Osteocyte (in vitro differentiated cells): ENCODE measurements at regions not wholly inside any gene's neighbourhood (a gene's known extent, or its start where the extent isn't known, plus 50 kb on each side); places are given as distances from the start of the nearest gene placed in this dataset.
A peak's percentile ranks its signal among the peaks of the same experiment; 100 is the strongest.

Experiments
- DNase-seq: peaks from one replicate; pipeline ENCODE4 v3.0.0; 2021; ENCODE audit warnings: mixed read lengths; ENCODE audit not compliant: unreplicated experiment; ENCODE audit errors: extremely low spot score
- H3K27ac Mint-ChIP-seq: one replicate; pipeline ENCODE4 v1.8.0; 2021; ENCODE audit warnings: mild to moderate bottlenecking, mixed read lengths; ENCODE audit not compliant: unreplicated experiment
- H3K27me3 Mint-ChIP-seq: one replicate; pipeline ENCODE4 v1.8.0; 2021; ENCODE audit warnings: mixed read lengths; ENCODE audit not compliant: unreplicated experiment
- H3K36me3 Mint-ChIP-seq: one replicate; pipeline ENCODE4 v1.8.0; 2021; ENCODE audit warnings: mixed read lengths; ENCODE audit not compliant: unreplicated experiment
- H3K4me1 Mint-ChIP-seq: one replicate; pipeline ENCODE4 v1.8.0; 2021; ENCODE audit warnings: mixed read lengths; ENCODE audit not compliant: unreplicated experiment
- H3K4me3 Mint-ChIP-seq: one replicate; pipeline ENCODE4 v1.8.0; 2021; ENCODE audit warnings: mild to moderate bottlenecking, moderate library complexity, mixed read lengths; ENCODE audit not compliant: unreplicated experiment
- H3K9me3 Mint-ChIP-seq: one replicate; pipeline ENCODE4 v1.8.0; 2021; ENCODE audit warnings: mixed read lengths; ENCODE audit not compliant: unreplicated experiment
- TF ChIP-seq, protein P1 (sequence below): fragments of 200-600 bp; sonication (generic); IDR thresholded peaks from 2 replicates; pipeline ENCODE4 v1.5.0; 2021; ENCODE audit warnings: antibody characterized with exemption, mild to moderate bottlenecking, moderate library complexity

DNA sequence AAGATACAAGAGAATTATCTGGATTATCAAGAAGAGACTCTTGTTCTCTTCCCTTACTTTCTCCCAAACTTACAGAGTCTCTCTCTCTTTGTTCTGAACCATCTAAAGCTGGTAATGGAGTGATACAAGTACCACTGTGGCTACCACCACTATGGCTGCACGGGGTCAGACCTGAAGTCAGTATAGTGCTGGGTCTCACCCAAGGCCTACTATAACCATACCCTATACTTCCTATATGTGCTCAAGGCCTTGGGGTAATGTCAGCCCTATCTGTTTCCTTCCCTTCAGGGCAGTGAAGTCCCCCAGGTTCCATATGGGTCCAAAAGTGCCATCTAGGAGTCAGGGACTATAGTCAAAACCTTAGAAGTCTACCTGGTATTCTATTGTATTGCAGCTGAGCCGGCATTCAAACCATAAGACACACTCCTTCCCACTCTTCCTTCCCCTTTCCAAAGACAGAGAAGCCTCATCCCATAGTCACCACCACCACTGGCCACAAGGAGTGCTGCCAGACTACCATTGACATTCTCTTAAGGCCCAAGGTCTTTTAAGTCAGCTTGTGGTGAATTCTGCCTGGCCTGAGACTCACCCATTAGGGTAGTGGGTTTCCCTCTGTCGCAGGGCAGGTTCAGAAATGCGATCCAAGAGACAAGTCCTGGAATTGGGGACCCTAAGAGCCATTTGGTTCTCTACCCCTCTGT is 615.0 kb upstream of the NECTIN3 start:
- Mint-ChIP-seq H3K9me3 (peaks cover 17% of the 10 kb centered on the region), H3K4me1 (peaks cover 25% of the 10 kb centered on the region), H3K4me3 (no peak overlapping the region), H3K27me3 (no peaks in the 10 kb centered on the region), H3K36me3 (peaks cover 12% of the 10 kb centered on the region), H3K27ac (no peak overlapping the region)
- no peak for DNase-seq
- TF ChIP-seq, protein P1, sequence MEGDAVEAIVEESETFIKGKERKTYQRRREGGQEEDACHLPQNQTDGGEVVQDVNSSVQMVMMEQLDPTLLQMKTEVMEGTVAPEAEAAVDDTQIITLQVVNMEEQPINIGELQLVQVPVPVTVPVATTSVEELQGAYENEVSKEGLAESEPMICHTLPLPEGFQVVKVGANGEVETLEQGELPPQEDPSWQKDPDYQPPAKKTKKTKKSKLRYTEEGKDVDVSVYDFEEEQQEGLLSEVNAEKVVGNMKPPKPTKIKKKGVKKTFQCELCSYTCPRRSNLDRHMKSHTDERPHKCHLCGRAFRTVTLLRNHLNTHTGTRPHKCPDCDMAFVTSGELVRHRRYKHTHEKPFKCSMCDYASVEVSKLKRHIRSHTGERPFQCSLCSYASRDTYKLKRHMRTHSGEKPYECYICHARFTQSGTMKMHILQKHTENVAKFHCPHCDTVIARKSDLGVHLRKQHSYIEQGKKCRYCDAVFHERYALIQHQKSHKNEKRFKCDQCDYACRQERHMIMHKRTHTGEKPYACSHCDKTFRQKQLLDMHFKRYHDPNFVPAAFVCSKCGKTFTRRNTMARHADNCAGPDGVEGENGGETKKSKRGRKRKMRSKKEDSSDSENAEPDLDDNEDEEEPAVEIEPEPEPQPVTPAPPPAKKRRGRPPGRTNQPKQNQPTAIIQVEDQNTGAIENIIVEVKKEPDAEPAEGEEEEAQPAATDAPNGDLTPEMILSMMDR: no peak

DNA sequence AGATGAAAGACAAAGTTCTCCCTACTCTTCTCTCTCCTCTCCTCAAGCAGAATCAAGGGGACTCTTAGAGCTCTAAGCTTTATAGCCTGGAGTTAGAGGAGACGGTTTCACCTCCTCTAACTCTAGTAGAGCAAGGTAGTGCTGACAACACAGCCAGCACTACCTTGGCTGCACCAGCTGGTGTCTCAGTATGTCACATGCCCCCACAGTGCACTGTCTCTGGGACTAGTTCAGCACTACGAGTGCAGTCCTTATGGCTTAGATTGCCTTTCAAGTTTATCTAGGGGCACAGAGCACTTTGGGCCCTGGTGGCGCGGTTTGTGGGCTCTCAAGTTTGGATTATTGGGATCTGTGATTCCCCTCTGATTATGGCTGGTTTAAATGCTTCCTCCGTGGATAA is 614.1 kb upstream of the NECTIN3 start:
- no peak overlapping the region for H3K27ac Mint-ChIP-seq
- no peak overlapping the region for H3K4me3 Mint-ChIP-seq
- TF ChIP-seq, protein P1: no peak
- H3K9me3 Mint-ChIP-seq: peaks cover 17% of the 10 kb centered on the region
- no peak for DNase-seq
- peaks cover 12% of the 10 kb centered on the region for H3K36me3 Mint-ChIP-seq
- H3K27me3 Mint-ChIP-seq: no peaks in the 10 kb centered on the region
- H3K4me1 Mint-ChIP-seq: peaks cover 17% of the 10 kb centered on the region

DNA sequence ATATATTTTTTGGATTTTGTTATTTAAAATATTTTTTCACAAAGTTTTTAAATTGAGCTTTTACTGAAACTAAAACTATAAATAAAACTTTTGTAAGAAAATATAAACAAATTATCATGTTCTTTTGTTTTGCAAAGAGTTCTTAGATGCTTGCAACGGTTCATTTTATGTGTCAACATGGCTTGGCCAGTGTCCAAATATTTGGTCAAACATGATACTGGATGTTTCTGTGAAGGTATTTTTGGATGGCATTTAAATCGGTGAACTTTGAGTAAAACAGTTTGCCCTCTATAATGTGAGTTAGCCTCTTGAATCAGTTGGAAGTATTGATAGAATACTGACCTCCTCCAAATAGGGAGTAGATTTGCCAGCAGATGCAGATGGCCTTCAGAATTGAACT is 612.6 kb upstream of the NECTIN3 start:
- TF ChIP-seq, protein P1: no peak
- Mint-ChIP-seq H3K27me3 (no peaks in the 10 kb centered on the region), H3K9me3 (peaks cover 17% of the 10 kb centered on the region), H3K27ac (no peak overlapping the region), H3K4me1 (peaks cover 17% of the 10 kb centered on the region), H3K36me3 (peaks cover 12% of the 10 kb centered on the region), H3K4me3 (no peak overlapping the region)
- DNase-seq: no peak

DNA sequence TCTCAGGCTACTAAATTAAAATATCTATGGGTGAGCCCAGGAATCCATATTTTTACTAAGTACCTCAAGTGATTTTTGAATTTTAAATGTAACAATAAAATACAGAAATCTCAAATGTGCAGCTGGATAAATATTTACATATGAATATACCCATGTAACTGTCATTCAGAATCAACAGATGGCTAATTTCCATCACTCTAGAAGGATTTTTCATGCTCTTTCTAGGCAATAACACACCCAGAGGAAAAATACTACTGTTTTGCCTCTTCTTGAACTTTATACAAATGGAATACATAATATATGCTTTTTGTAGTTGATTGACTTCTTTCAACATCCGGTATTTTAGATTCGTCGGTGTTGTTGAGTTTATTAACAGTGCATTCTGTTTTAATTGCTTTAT is 601.3 kb upstream of the NECTIN3 start:
- peak overlapping the region; percentile 44 for H3K27ac Mint-ChIP-seq
- peaks cover 31% of the 10 kb centered on the region for H3K4me1 Mint-ChIP-seq
- H3K27me3 Mint-ChIP-seq: no peaks in the 10 kb centered on the region
- no peak overlapping the region for H3K4me3 Mint-ChIP-seq
- no peaks in the 10 kb centered on the region for H3K36me3 Mint-ChIP-seq
- H3K9me3 Mint-ChIP-seq: no peaks in the 10 kb centered on the region
- TF ChIP-seq, protein P1: no peak
- no peak for DNase-seq

DNA sequence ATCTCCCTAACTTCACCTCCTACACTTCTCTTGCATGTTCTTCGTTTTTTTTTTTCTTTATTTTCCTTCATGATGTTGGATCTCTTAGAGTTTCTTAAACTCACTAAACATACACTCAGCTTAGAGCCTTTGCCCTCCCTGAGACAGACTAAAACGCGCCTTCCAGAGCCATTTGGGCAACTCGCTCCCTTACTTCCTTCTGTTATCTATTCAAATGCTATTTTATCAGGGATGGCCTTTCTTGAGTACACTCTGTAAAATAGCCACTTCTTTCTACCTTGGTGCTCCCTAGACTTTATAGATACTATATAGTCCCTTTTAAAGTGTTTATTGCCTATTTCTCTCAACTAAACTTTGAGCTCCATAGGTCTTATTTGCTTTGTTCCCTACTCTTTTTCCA is 598.2 kb upstream of the NECTIN3 start:
- H3K4me3 Mint-ChIP-seq: no peak overlapping the region
- H3K4me1 Mint-ChIP-seq: peaks cover 25% of the 10 kb centered on the region
- H3K36me3 Mint-ChIP-seq: no peaks in the 10 kb centered on the region
- no peak for DNase-seq
- no peaks in the 10 kb centered on the region for H3K9me3 Mint-ChIP-seq
- no peaks in the 10 kb centered on the region for H3K27me3 Mint-ChIP-seq
- TF ChIP-seq, protein P1: no peak
- H3K27ac Mint-ChIP-seq: no peak overlapping the region
